H1 (cell line): ENCODE measurements at regions not wholly inside any gene's neighbourhood (a gene's known extent, or its start where the extent isn't known, plus 50 kb on each side); places are given as distances from the start of the nearest gene placed in this dataset.

Experiments
- CBX5 ChIP-seq: fragments of 300-800, 300-1000 bp; sonication (generic); IDR thresholded peaks from 2 replicates; pipeline ENCODE4 v1.7.1; 2016; ENCODE audit warnings: antibody characterized with exemption, low read length, low read depth
- CREB1 ChIP-seq: IDR thresholded peaks from 2 replicates; pipeline ENCODE4 v1.6.1; 2012; ENCODE audit warnings: inconsistent platforms
- POLR2AphosphoS5 ChIP-seq: IDR thresholded peaks from 2 replicates; pipeline ENCODE4 v1.6.1; 2011; ENCODE audit warnings: low read depth, low read length
- TF ChIP-seq, protein P1 (sequence below): fragments of 300-600 bp; sonication (generic); IDR thresholded peaks from 2 replicates; pipeline ENCODE4 v1.7.1; 2012; ENCODE audit warnings: low read length, moderate library complexity, mild to moderate bottlenecking, inconsistent platforms; ENCODE audit not compliant: insufficient replicate concordance

GRCh38 chr11:69207165-69207889 is 51.6 kb downstream of the SMIM38 start (continued):
- TF ChIP-seq, protein P1, sequence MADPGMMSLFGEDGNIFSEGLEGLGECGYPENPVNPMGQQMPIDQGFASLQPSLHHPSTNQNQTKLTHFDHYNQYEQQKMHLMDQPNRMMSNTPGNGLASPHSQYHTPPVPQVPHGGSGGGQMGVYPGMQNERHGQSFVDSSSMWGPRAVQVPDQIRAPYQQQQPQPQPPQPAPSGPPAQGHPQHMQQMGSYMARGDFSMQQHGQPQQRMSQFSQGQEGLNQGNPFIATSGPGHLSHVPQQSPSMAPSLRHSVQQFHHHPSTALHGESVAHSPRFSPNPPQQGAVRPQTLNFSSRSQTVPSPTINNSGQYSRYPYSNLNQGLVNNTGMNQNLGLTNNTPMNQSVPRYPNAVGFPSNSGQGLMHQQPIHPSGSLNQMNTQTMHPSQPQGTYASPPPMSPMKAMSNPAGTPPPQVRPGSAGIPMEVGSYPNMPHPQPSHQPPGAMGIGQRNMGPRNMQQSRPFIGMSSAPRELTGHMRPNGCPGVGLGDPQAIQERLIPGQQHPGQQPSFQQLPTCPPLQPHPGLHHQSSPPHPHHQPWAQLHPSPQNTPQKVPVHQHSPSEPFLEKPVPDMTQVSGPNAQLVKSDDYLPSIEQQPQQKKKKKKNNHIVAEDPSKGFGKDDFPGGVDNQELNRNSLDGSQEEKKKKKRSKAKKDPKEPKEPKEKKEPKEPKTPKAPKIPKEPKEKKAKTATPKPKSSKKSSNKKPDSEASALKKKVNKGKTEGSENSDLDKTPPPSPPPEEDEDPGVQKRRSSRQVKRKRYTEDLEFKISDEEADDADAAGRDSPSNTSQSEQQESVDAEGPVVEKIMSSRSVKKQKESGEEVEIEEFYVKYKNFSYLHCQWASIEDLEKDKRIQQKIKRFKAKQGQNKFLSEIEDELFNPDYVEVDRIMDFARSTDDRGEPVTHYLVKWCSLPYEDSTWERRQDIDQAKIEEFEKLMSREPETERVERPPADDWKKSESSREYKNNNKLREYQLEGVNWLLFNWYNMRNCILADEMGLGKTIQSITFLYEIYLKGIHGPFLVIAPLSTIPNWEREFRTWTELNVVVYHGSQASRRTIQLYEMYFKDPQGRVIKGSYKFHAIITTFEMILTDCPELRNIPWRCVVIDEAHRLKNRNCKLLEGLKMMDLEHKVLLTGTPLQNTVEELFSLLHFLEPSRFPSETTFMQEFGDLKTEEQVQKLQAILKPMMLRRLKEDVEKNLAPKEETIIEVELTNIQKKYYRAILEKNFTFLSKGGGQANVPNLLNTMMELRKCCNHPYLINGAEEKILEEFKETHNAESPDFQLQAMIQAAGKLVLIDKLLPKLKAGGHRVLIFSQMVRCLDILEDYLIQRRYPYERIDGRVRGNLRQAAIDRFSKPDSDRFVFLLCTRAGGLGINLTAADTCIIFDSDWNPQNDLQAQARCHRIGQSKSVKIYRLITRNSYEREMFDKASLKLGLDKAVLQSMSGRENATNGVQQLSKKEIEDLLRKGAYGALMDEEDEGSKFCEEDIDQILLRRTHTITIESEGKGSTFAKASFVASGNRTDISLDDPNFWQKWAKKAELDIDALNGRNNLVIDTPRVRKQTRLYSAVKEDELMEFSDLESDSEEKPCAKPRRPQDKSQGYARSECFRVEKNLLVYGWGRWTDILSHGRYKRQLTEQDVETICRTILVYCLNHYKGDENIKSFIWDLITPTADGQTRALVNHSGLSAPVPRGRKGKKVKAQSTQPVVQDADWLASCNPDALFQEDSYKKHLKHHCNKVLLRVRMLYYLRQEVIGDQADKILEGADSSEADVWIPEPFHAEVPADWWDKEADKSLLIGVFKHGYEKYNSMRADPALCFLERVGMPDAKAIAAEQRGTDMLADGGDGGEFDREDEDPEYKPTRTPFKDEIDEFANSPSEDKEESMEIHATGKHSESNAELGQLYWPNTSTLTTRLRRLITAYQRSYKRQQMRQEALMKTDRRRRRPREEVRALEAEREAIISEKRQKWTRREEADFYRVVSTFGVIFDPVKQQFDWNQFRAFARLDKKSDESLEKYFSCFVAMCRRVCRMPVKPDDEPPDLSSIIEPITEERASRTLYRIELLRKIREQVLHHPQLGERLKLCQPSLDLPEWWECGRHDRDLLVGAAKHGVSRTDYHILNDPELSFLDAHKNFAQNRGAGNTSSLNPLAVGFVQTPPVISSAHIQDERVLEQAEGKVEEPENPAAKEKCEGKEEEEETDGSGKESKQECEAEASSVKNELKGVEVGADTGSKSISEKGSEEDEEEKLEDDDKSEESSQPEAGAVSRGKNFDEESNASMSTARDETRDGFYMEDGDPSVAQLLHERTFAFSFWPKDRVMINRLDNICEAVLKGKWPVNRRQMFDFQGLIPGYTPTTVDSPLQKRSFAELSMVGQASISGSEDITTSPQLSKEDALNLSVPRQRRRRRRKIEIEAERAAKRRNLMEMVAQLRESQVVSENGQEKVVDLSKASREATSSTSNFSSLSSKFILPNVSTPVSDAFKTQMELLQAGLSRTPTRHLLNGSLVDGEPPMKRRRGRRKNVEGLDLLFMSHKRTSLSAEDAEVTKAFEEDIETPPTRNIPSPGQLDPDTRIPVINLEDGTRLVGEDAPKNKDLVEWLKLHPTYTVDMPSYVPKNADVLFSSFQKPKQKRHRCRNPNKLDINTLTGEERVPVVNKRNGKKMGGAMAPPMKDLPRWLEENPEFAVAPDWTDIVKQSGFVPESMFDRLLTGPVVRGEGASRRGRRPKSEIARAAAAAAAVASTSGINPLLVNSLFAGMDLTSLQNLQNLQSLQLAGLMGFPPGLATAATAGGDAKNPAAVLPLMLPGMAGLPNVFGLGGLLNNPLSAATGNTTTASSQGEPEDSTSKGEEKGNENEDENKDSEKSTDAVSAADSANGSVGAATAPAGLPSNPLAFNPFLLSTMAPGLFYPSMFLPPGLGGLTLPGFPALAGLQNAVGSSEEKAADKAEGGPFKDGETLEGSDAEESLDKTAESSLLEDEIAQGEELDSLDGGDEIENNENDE: no peak
- no peak for TF ChIP-seq CREB1
- no peak for TF ChIP-seq CBX5
- TF ChIP-seq POLR2AphosphoS5: no peak
